ENCODE measurements at regions not wholly inside any gene's neighbourhood (a gene's known extent, or its start where the extent isn't known, plus 50 kb on each side); places are given as distances from the start of the nearest gene placed in this dataset.
"Not testable (repeated sequence)": the region's sequence is repeated elsewhere in the genome, so short reads cannot be mapped to it uniquely, and the experiment has no call there.

DNA sequence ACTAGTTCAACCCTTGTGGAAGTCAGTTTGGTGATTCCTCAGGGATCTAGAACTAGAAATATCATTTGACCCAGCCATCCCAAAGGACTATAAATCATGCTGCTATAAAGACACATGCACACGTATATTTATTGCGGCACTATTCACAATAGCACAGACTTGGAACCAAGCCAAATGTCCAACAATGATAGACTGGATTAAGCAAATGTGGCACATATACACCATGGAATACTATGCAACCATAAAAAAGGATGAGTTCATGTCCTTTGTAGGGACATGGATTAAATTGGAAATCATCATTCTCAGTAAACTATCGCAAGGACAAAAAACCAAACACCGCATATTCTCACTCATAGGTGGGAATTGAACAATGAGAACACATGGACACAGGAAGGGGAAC lies 157.8 kb downstream of the MSN start:
- DNase-seq (ENCODE audit: low read depth), result not testable (repeated sequence)

DNA sequence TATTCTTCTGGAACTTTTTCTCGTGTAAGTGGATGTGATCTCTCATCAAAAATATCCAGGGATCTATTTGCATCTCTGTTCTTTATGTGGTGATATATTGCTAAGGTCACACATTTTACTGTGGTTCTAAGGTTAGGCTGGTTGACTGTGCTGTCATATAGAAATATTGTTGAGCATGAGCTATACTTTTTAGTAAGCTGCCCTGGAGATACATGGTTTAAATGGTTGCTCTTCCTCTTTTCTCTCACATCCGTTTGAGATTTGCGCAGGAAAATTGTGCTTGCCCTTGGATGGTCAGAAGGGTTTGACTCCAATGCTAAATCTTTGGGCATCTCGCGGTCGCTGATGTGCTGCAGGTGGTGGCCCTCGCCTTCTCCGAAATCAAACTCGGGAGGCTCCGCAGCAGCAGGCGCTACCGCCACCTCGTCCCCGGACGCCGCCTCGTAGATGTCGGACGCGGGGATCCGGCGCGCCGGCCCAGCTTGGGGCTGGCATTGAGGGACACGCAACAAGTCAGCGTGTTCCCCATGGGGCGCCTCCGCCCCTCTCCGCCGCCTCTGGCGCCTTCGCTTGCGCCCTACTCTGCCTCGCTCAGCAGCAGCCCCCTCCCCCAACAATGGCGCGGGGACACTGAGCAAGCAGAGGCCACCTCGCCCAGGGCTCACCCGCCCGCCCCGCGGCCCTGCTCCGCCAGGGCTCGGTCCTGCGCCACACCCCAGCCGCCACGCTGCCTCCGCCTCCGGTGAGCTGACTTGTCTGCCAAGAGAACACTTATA lies 154.5 kb downstream of the MSN start:
- DNase-seq (ENCODE audit: low read depth), result peak; percentile 1

DNA sequence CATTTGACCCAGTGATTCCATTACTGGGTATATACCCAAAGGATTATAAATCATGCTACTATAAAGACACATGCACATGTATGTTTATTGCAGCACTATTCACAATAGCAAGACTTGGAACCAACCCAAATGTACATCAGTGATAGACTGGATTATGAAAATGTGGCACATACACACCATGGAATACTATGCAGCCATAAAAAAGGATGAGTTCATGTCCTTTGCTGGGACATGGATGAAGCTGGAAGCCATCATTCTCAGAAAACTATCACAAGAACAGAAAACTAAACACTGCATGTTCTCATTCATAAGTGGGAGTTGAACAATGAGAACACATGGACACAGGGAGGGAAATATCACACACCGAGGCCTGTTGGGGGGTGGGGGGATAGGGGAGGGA lies 152.5 kb downstream of the MSN start:
- DNase-seq (ENCODE audit: low read depth), result not testable (repeated sequence)

DNA sequence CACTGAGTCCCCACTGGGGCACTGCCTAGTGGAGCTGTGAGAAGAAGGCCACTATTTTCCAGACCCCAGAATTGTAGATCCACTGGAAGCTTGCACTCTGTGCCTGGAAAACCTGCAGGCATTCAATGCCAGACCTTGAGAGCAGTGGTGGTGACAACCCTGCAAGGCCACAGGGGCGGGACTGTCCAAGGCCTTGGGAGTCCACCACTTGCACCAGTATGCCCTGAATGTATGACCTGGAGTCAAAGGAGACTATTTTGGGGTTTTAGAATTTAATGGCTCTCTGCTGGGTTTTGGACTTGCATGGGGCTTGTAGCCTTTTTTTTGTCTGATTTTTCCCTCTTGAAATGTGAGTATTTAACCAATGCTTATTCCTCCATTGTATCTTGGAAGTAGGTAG lies 145.8 kb downstream of the MSN start:
- DNase-seq (ENCODE audit: low read depth), result no peak

DNA sequence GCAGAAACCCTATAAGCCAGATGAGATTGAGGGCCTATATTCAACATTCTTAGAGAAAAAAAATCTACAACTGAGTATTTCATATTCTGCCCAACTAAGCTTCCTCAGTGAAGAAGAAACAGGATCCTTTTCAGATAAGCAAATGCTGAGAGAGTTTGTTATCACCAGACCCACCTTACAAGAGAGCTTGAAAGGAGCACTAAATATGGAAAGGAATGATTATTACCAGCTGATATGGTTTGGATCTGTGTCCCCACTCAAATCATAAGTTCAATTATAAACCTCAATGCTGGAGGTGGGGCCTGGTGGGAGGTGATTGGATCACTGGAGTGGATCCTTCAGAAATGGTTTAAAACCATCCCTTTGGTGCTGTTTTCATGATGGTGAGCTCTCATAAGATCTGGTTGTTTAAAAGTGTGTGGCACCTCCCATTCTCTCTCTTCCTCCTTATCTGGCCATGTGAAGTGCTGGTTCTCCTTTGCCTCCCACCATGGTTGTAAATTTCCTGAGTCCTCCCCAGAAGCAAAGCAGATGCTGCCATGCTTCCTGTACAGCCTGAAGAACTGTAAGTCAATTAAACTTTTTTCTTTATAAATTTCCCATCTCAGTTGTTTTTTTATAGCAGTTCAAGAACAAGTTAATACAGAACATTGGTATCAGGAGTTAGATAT lies 144.2 kb downstream of the MSN start:
- DNase-seq (ENCODE audit: low read depth), result no peak

Measured in stimulated activated CD8-positive, alpha-beta memory T cell treated with anti-CD3 and anti-CD28 coated beads, Interleukin-12 subunit alpha, Interleukin-12 subunit beta, amount 100 ng/mL, for 1 hour (primary cell).